CD4-positive, CD25-positive, alpha-beta regulatory T cell (primary cell): ENCODE measurements at regions not wholly inside any gene's neighbourhood (a gene's known extent, or its start where the extent isn't known, plus 50 kb on each side); places are given as distances from the start of the nearest gene placed in this dataset.
A peak's percentile ranks its signal among the peaks of the same experiment; 100 is the strongest.
"Not testable (repeated sequence)": the region's sequence is repeated elsewhere in the genome, so short reads cannot be mapped to it uniquely, and the experiment has no call there.

Experiments used
- ATAC-seq, 2 donors: fragments of 150-1000 bp; cut with Tn5 transposase; one replicate each; pipeline ENCODE4 v1.10.0; 2021; ENCODE audit warnings: low read depth in 2 of 2, moderate number of reproducible peaks in 2 of 2, moderate library complexity in 1 of 2
- DNase-seq, 3 donors: peaks; one replicate each; pipeline versions ENCODE4 v3.0.0 to v3.0.0-alpha.2; 2012 to 2022; ENCODE audit warnings: mixed read lengths in 1 of 3
- H3K27ac ChIP-seq: one replicate; pipeline ENCODE4 v1.7.0; 2013; ENCODE audit warnings: mild to moderate bottlenecking, low read length; ENCODE audit not compliant: insufficient read depth, poor library complexity, severe bottlenecking
- H3K27me3 ChIP-seq: one replicate; pipeline ENCODE4 v1.7.0; 2013; ENCODE audit warnings: low read length; ENCODE audit not compliant: control insufficient read depth, insufficient read depth
- H3K36me3 ChIP-seq: one replicate; pipeline ENCODE4 v1.7.0; 2013; ENCODE audit warnings: mild to moderate bottlenecking, low read length, moderate library complexity; ENCODE audit not compliant: control insufficient read depth, insufficient read depth
- H3K4me1 ChIP-seq: 2 replicates; pipeline ENCODE4 v1.7.0; 2013; ENCODE audit warnings: mild to moderate bottlenecking, low read length; ENCODE audit not compliant: insufficient read depth, control insufficient read depth, poor library complexity, severe bottlenecking
- H3K4me3 ChIP-seq: one replicate; pipeline ENCODE4 v1.7.0; 2013; ENCODE audit warnings: low read depth, mild to moderate bottlenecking, low read length, moderate library complexity
- H3K9me3 ChIP-seq, 2 experiments: 1 replicate in 1 of 2; 2 replicates in 1 of 2; pipeline ENCODE4 v1.7.0; 2013; ENCODE audit warnings: low read length in 2 of 2, mild to moderate bottlenecking in 1 of 2, moderate library complexity in 1 of 2; ENCODE audit not compliant: control insufficient read depth in 2 of 2
- H3K27ac Mint-ChIP-seq, 3 donors: one replicate each; pipeline ENCODE4 v1.8.0; 2020 to 2022; ENCODE audit warnings: mild to moderate bottlenecking in 3 of 3, mixed read lengths in 3 of 3, moderate library complexity in 2 of 3
- H3K27me3 Mint-ChIP-seq: one replicate; pipeline ENCODE4 v1.8.0; 2022; ENCODE audit warnings: mild to moderate bottlenecking, mixed read lengths
- H3K36me3 Mint-ChIP-seq: one replicate; pipeline ENCODE4 v1.8.0; 2020; ENCODE audit warnings: mixed read lengths
- H3K4me1 Mint-ChIP-seq, 4 donors: one replicate each; pipeline ENCODE4 v1.8.0; 2020 to 2022; ENCODE audit warnings: mixed read lengths in 4 of 4, mild to moderate bottlenecking in 1 of 4
- H3K4me3 Mint-ChIP-seq, 4 donors: one replicate each; pipeline ENCODE4 v1.8.0; 2020 to 2022; ENCODE audit warnings: mild to moderate bottlenecking in 4 of 4, mixed read lengths in 4 of 4, moderate library complexity in 3 of 4
- H3K9me3 Mint-ChIP-seq, 7 donors: one replicate each; pipeline ENCODE4 v1.8.0; 2020 to 2022; ENCODE audit warnings: mixed read lengths in 7 of 7, mild to moderate bottlenecking in 3 of 7, moderate library complexity in 2 of 7

DNA sequence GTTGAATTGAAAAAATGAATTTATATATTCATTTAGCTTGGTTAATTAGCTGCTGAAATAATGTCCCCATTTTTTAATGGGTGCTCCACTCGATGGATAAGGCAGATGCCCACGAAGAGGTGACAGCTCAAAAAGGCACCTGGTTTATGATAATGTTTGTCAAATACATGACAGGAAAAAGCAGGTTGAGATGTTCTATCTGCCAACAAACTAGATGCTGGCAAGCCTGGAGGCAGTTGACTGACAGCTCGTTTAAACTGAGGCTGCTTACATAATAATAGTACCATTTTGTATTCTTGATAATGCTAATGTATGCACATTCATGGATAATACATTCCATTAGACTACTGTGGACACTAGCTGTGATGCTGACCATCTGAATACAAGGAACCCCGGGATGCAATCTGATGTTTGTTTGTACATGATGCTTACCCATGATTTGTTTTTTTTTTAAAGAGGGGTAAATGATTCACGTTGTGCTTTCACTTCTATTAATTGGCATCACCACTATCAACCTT lies 69.0 kb upstream of the GPR158 start:
- Mint-ChIP-seq H3K4me3 (no peak overlapping the region), H3K9me3 (peaks cover 0 to 4% (median 0%) of the 10 kb centered on the region in 7 donors), H3K27ac (no peak overlapping the region), H3K36me3 (no peaks in the 10 kb centered on the region), H3K4me1 (no peaks in the 10 kb centered on the region), H3K27me3 (peaks cover 22% of the 10 kb centered on the region)
- Histone ChIP-seq H3K9me3 (no peaks in the 10 kb centered on the region), H3K4me1 (no peaks in the 10 kb centered on the region), H3K27me3 (peaks cover 2% of the 10 kb centered on the region), H3K36me3 (no peaks in the 10 kb centered on the region), H3K27ac (no peak overlapping the region), H3K4me3 (no peak overlapping the region)
- ATAC-seq, result no peak
- DNase-seq, result no peak

DNA sequence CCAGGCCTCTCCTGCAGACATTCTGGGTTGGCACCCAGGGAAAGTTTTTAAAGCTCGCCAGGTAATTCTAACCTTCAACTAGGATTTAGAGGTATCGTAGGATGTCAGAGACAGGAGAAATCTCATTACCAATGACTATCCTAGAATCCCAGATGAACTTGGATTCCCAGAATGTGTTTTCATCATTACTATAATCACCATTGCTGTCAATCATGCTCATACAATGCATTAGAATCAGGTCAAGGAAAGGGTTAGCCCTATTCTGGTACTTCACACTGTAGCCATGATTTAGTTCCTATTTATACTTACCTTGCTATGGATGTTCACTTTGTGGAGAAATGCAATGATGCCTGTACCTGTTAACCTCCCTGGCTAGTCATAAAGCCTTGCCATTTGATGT lies 67.0 kb upstream of the GPR158 start:
- Histone ChIP-seq H3K27ac (no peak overlapping the region), H3K36me3 (no peaks in the 10 kb centered on the region), H3K9me3 (no peaks in the 10 kb centered on the region), H3K4me1 (no peaks in the 10 kb centered on the region), H3K4me3 (no peak overlapping the region), H3K27me3 (peaks cover 2% of the 10 kb centered on the region)
- H3K4me3 Mint-ChIP-seq, result no peak overlapping the region
- peaks cover 0 to 4% (median 0%) of the 10 kb centered on the region in 7 donors for H3K9me3 Mint-ChIP-seq
- H3K27ac Mint-ChIP-seq, result no peak overlapping the region
- peaks cover 13% of the 10 kb centered on the region for H3K27me3 Mint-ChIP-seq
- no peaks in the 10 kb centered on the region for H3K36me3 Mint-ChIP-seq
- ATAC-seq, result no peak
- DNase-seq, result no peak
- no peaks in the 10 kb centered on the region for H3K4me1 Mint-ChIP-seq

DNA sequence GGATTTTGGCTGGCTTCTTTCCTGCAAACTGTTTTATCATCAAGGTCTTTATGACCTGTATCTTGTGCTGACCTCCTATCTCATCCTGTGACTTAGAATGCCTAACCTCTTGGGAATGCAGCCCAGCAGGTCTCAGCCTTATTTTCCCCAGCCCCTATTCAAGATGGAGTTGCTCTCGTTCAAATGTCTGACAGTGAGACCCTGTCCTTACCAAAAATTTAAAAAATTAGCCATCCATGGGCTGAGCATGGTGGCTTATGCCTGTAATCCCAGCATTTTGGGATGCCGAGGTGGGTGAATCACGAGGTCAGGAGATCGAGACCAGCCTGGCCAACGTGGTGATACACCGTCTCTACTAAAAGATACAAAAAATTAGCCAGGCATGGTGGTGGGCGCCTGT lies 64.9 kb upstream of the GPR158 start:
- H3K36me3 Mint-ChIP-seq, H3K27ac Mint-ChIP-seq: not testable (repeated sequence)

DNA sequence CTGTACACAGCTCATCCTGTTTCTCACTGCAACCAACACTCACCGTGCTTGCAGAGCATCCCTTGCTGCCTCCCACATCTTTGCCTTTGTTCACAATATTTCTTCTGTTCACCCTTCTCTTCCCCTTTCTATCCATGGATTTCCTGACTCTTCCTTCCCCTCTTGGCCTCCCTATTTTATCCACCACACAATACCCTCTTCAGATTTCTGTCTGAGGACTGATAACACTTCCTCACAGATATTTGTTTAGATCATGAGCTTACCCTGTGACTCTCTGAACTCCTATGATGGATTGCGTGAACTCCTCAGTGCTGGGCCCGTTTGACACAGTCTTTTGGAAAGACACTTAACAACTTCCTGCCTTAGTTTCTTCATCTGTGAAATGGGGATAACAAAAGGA lies 62.8 kb upstream of the GPR158 start:
- Histone ChIP-seq H3K9me3 (no peaks in the 10 kb centered on the region), H3K27me3 (no peaks in the 10 kb centered on the region), H3K36me3 (no peaks in the 10 kb centered on the region), H3K27ac (no peak overlapping the region), H3K4me3 (no peak overlapping the region), H3K4me1 (no peaks in the 10 kb centered on the region)
- peaks cover 0 to 4% (median 0%) of the 10 kb centered on the region in 7 donors for H3K9me3 Mint-ChIP-seq
- DNase-seq, result no peak
- no peak overlapping the region for H3K27ac Mint-ChIP-seq
- H3K27me3 Mint-ChIP-seq, result peaks cover 6% of the 10 kb centered on the region
- H3K4me3 Mint-ChIP-seq, result no peak overlapping the region
- peaks cover 0 to 2% (median 0%) of the 10 kb centered on the region in 4 donors for H3K4me1 Mint-ChIP-seq
- no peaks in the 10 kb centered on the region for H3K36me3 Mint-ChIP-seq
- ATAC-seq, result no peak

More for the DNA sequence above, 64.9 kb upstream of the GPR158 start:
- DNase-seq, H3K4me1 ChIP-seq, H3K27ac ChIP-seq, H3K27me3 Mint-ChIP-seq, H3K9me3 ChIP-seq, ATAC-seq, H3K4me3 ChIP-seq, H3K4me1 Mint-ChIP-seq, H3K4me3 Mint-ChIP-seq, H3K36me3 ChIP-seq, H3K27me3 ChIP-seq, H3K9me3 Mint-ChIP-seq: not testable (repeated sequence)

DNA sequence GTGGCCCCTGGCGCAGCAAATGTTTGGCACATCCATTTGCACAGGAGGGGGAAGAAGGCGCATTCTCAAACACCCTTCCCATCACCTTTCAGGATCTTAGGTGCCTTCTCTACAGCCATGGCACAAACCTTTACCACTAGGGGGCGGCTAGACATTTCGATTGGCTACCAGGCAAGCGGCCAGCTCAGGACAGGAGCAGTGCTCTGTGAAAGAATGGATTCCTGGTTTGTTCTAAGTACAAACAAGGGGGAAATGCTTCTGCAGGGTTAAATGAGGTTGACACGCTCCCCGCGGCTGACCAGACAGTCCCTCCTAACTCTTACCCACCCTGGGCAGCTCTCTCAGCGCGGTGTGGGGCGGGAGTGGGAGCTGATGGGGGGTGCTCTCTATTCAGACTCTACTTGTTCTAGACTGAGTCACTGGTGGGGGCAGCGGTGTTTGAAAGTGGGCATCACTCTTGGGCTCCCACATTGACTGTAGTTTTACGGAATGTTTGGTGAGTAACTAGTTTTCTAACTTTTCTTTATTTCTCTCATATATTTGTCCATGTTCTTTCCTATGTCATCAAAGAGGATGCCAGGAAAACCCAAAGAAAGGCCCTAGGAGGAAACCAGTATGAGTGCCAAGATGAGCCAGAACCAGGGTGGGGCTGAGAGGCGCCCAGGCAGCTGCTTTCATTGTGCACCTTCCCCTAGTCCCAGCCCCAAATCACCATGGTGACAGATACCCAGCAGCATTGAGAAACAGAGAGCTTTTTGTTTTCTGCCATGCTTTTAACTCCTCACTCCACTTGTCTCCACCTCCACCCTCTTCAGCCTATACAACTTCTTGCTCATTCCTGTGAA lies 61.4 kb upstream of the GPR158 start:
- peaks cover 9% of the 10 kb centered on the region for H3K27me3 Mint-ChIP-seq
- H3K9me3 ChIP-seq, result no peaks in the 10 kb centered on the region
- no peak for ATAC-seq
- H3K4me1 ChIP-seq, result no peaks in the 10 kb centered on the region
- H3K4me3 Mint-ChIP-seq, result no peak overlapping the region
- peak overlapping the region in 1 of 3 donors; percentile 58 for H3K27ac Mint-ChIP-seq
- no peaks in the 10 kb centered on the region for H3K36me3 ChIP-seq
- H3K36me3 Mint-ChIP-seq, result no peaks in the 10 kb centered on the region
- peaks cover 0 to 4% (median 1%) of the 10 kb centered on the region in 7 donors for H3K9me3 Mint-ChIP-seq
- no peak overlapping the region for H3K27ac ChIP-seq
- H3K27me3 ChIP-seq, result no peaks in the 10 kb centered on the region
- peaks cover 0 to 2% (median 0%) of the 10 kb centered on the region in 4 donors for H3K4me1 Mint-ChIP-seq
- DNase-seq, result peak in 1 of 3 donors; percentile 42
- H3K4me3 ChIP-seq, result no peak overlapping the region

DNA sequence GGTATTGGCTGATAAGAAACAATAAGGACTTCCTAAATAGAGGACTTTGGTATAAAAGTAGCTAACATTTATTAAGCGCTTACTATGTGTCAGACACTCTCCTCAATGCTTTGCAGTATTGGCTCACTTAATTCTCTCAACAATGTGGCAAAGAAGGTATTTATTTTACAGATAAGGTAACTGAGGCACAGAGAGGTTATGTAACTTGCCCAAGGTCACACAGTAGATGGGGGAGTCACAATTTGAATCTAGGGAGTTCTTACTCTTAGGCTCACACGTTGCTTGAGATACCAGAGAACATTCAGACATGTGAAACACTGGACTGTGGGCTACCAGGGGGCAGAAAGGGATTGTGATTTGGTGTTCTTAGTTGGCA lies 60.8 kb upstream of the GPR158 start:
- DNase-seq, result no peak
- peaks cover 9% of the 10 kb centered on the region for H3K27me3 Mint-ChIP-seq
- no peak overlapping the region for H3K27ac ChIP-seq

DNA sequence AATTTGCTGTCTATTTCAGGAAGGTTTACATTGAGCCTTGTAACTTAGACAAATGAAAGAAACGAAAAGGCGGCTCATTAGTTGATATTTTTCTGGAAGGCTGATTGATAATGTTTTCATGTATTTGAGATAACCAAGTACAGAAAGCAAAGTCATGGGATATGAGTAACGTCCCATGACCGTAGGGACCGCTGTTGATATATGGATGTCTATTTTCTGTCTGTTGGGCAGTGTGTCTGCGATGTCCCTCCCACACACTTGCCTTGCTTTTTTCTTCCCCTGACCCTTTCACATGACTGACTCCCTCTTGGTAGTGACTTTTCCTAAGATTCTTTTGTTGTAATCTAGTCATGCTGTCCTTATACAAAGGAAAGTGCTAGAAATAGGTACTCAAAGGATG lies 57.0 kb upstream of the GPR158 start:
- H3K4me1 ChIP-seq, result no peaks in the 10 kb centered on the region
- peaks cover 0 to 2% (median 0%) of the 10 kb centered on the region in 4 donors for H3K4me1 Mint-ChIP-seq
- DNase-seq, result no peak
- no peaks in the 10 kb centered on the region for H3K36me3 ChIP-seq
- no peak overlapping the region for H3K27ac ChIP-seq
- H3K27ac Mint-ChIP-seq, result no peak overlapping the region
- ATAC-seq, result no peak
- peaks cover 0 to 4% (median 0%) of the 10 kb centered on the region in 7 donors for H3K9me3 Mint-ChIP-seq
- H3K4me3 ChIP-seq, result no peak overlapping the region
- no peak overlapping the region for H3K4me3 Mint-ChIP-seq
- H3K36me3 Mint-ChIP-seq, result no peaks in the 10 kb centered on the region
- H3K27me3 Mint-ChIP-seq, result peaks cover 4% of the 10 kb centered on the region
- H3K9me3 ChIP-seq, result no peaks in the 10 kb centered on the region
- no peaks in the 10 kb centered on the region for H3K27me3 ChIP-seq

More for the DNA sequence above, 60.8 kb upstream of the GPR158 start:
- H3K4me3 Mint-ChIP-seq, result no peak overlapping the region
- Histone ChIP-seq H3K4me3 (no peak overlapping the region), H3K36me3 (no peaks in the 10 kb centered on the region), H3K27me3 (no peaks in the 10 kb centered on the region), H3K4me1 (no peaks in the 10 kb centered on the region), H3K9me3 (no peaks in the 10 kb centered on the region)
- H3K4me1 Mint-ChIP-seq, result peaks cover 0 to 2% (median 0%) of the 10 kb centered on the region in 4 donors
- H3K27ac Mint-ChIP-seq, result no peak overlapping the region
- H3K36me3 Mint-ChIP-seq, result no peaks in the 10 kb centered on the region
- ATAC-seq, result no peak
- H3K9me3 Mint-ChIP-seq, result peaks cover 0 to 4% (median 1%) of the 10 kb centered on the region in 7 donors

DNA sequence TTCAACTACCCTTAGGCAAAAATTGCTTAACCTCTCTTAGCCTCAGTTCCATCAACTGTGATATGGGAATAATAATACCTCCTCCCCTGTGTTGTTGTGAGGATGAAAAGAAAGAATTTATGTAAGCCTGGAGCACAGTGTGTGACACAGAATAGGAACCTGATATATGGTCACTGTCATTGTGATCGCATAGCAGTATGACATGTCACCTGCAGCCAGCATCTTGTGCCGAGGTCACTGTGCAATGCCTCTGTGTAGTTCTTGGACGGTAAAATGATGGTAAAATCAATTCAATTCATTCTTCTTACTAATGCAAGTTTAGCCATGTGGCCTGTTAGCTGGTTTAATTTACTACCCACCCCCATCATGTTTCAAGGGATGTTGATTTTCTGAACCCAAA lies 54.6 kb upstream of the GPR158 start:
- DNase-seq, result no peak
- no peaks in the 10 kb centered on the region for H3K36me3 Mint-ChIP-seq
- H3K27me3 Mint-ChIP-seq, result peaks cover 4% of the 10 kb centered on the region
- Histone ChIP-seq H3K27me3 (no peaks in the 10 kb centered on the region), H3K9me3 (no peaks in the 10 kb centered on the region), H3K4me1 (no peaks in the 10 kb centered on the region), H3K27ac (no peak overlapping the region), H3K4me3 (no peak overlapping the region), H3K36me3 (no peaks in the 10 kb centered on the region)
- no peak for ATAC-seq
- no peak overlapping the region for H3K4me3 Mint-ChIP-seq
- H3K4me1 Mint-ChIP-seq, result no peaks in the 10 kb centered on the region
- H3K9me3 Mint-ChIP-seq, result peaks cover 0 to 6% (median 2%) of the 10 kb centered on the region in 7 donors
- no peak overlapping the region for H3K27ac Mint-ChIP-seq
